ENCODE measurements at regions not wholly inside any gene's neighbourhood (a gene's known extent, or its start where the extent isn't known, plus 50 kb on each side); places are given as distances from the start of the nearest gene placed in this dataset.
"Not testable (repeated sequence)": the region's sequence is repeated elsewhere in the genome, so short reads cannot be mapped to it uniquely, and the experiment has no call there.

- not testable (repeated sequence) for TF ChIP-seq YY1 (IDR thresholded peaks at IDR 0.05; ENCODE audit: insufficient read depth, insufficient read length); ZNF274 (IDR thresholded peaks at IDR 0.05; ENCODE audit: low read depth, low read length)
These were observed 95.1 kb upstream of the FRMD4B start for GRCh38 chr3:69480986-69481385.
